Peyer's patch (tissue), 4 donors: ENCODE measurements at regions not wholly inside any gene's neighbourhood (a gene's known extent, or its start where the extent isn't known, plus 50 kb on each side); places are given as distances from the start of the nearest gene placed in this dataset.

Experiments
- CTCF ChIP-seq, 6 experiments: fragments of 450-650 bp in 4 of 6; fragments of 200-600 bp in 2 of 6; sonication (generic) in 1 of 6; IDR thresholded peaks; one replicate each; pipeline ENCODE4 v1.5.1; 2017 to 2019; ENCODE audit warnings: antibody characterized with exemption in 6 of 6, mild to moderate bottlenecking in 3 of 6, moderate library complexity in 1 of 6
- POLR2A ChIP-seq, 2 donors: fragments of 450-650 bp; IDR thresholded peaks; one replicate each; pipeline ENCODE4 v1.5.1; 2017; ENCODE audit warnings: antibody characterized with exemption in 2 of 2, mild to moderate bottlenecking in 2 of 2, moderate library complexity in 2 of 2

GRCh38 chr2:21836719-21837118 is 713.0 kb downstream of the TDRD15 start:
- TF ChIP-seq CTCF (IDR thresholded peaks at IDR 0.05) (no peak), POLR2A (IDR thresholded peaks at IDR 0.05) (no peak)
